Posterior cingulate gyrus (tissue), 11 donors: ENCODE measurements at regions not wholly inside any gene's neighbourhood (a gene's known extent, or its start where the extent isn't known, plus 50 kb on each side); places are given as distances from the start of the nearest gene placed in this dataset.

ENCODE experiments used
- DNase-seq, 10 donors: peaks; one replicate each; pipeline versions ENCODE4 v3.0.0 to v3.0.0-alpha.2; 2020 to 2021; ENCODE audit warnings: mixed read lengths in 3 of 10
- intact Hi-C: fragments of 100-400 bp; cut with DNase I; formaldehyde crosslinking; loops from one replicate; pipeline ENCODE4 v1.15.1; 2023

- DNase-seq: no peak
- intact Hi-C loops: no loop called here
Measured at GRCh38 chr14:97283005-97283403, 485.8 kb downstream of the VRK1 start.

GRCh38 chr14:97283426-97283825 lies 486.2 kb downstream of the VRK1 start:
- DNase-seq: no peak
- intact Hi-C loops: no loop called here

- intact Hi-C loops: no loop called here
- DNase-seq: no peak
Measured at GRCh38 chr14:97283841-97284240, 486.7 kb downstream of the VRK1 start.

GRCh38 chr14:97287956-97288355 lies 490.8 kb downstream of the VRK1 start:
- intact Hi-C loops: no loop called here
- no peak for DNase-seq

- DNase-seq: no peak
- intact Hi-C loops: no loop called here
Measured at GRCh38 chr14:97290065-97290464, 492.9 kb downstream of the VRK1 start.

- intact Hi-C loops: no loop called here
Measured at GRCh38 chr14:97290977-97291376, 493.8 kb downstream of the VRK1 start.

GRCh38 chr14:97293659-97294058 lies 496.5 kb downstream of the VRK1 start:
- intact Hi-C loops: no loop called here
- no peak for DNase-seq

More at GRCh38 chr14:97290977-97291376, 493.8 kb downstream of the VRK1 start:
- DNase-seq: no peak

GRCh38 chr14:97295108-97295710 lies 498.0 kb downstream of the VRK1 start:
- intact Hi-C loops: no loop called here
- DNase-seq: no peak

- DNase-seq: no peak
- intact Hi-C loops: no loop called here
Measured at GRCh38 chr14:97296176-97296575, 499.0 kb downstream of the VRK1 start.

GRCh38 chr14:97297100-97297499 lies 499.9 kb downstream of the VRK1 start:
- intact Hi-C loops: no loop called here
- DNase-seq: no peak

GRCh38 chr14:97298331-97298730 lies 501.1 kb downstream of the VRK1 start:
- intact Hi-C loops: no loop called here
- DNase-seq: no peak

GRCh38 chr14:97298736-97299135 lies 501.6 kb downstream of the VRK1 start:
- intact Hi-C loops: no loop called here
- DNase-seq: peak in 2 of 10 donors; percentile 59 to 74

- peak in 1 of 10 donors; percentile 30 for DNase-seq
- intact Hi-C loops: no loop called here
Measured at GRCh38 chr14:97299661-97300060, 502.5 kb downstream of the VRK1 start.

- intact Hi-C loops: no loop called here
- no peak for DNase-seq
Measured at GRCh38 chr14:97301931-97302559, 504.9 kb downstream of the VRK1 start.

GRCh38 chr14:97306133-97306759 lies 509.1 kb downstream of the VRK1 start:
- intact Hi-C loops: no loop called here
- no peak for DNase-seq

GRCh38 chr14:97306760-97307246 lies 509.6 kb downstream of the VRK1 start:
- no peak for DNase-seq
- intact Hi-C loops: no loop called here

GRCh38 chr14:97311411-97311810 lies 514.2 kb downstream of the VRK1 start:
- DNase-seq: no peak
- intact Hi-C loops: no loop called here

- DNase-seq: no peak
- intact Hi-C loops: no loop called here
Measured at GRCh38 chr14:97312910-97313309, 515.7 kb downstream of the VRK1 start.

- no peak for DNase-seq
- intact Hi-C loops: no loop called here
Measured at GRCh38 chr14:97315790-97316189, 518.6 kb downstream of the VRK1 start.

- DNase-seq: no peak
Measured at GRCh38 chr14:97318380-97318779, 521.2 kb downstream of the VRK1 start.

GRCh38 chr14:97319691-97320090 lies 522.5 kb downstream of the VRK1 start:
- intact Hi-C loops: no loop called here
- no peak for DNase-seq

More at GRCh38 chr14:97318380-97318779, 521.2 kb downstream of the VRK1 start:
- intact Hi-C loops: no loop called here

GRCh38 chr14:97328743-97329142 lies 531.6 kb downstream of the VRK1 start:
- intact Hi-C loops: no loop called here
- no peak for DNase-seq
